Caki2 (cell line): ENCODE measurements at regions not wholly inside any gene's neighbourhood (a gene's known extent, or its start where the extent isn't known, plus 50 kb on each side); places are given as distances from the start of the nearest gene placed in this dataset.
A peak's percentile ranks its signal among the peaks of the same experiment; 100 is the strongest.

ENCODE experiments used
- DNase-seq: peaks from one replicate; pipeline ENCODE4 v3.0.0-alpha.2; 2015; ENCODE audit warnings: low read depth
- in situ Hi-C: cut with HindIII; loops from 2 replicates; pipeline ENCODE4 v1.10.0; 2016; ENCODE audit warnings: low sequenced_read_pairs, low pct_unique_long_range_greater_than_20kb, mixed read lengths

- in situ Hi-C loops, result no loop called here
- DNase-seq, result no peak
These were observed 2882.5 kb downstream of the PCDH9 start for GRCh38 chr13:64347664-64348063.

- DNase-seq, result no peak
- in situ Hi-C loops, result no loop called here
These were observed 2890.6 kb downstream of the PCDH9 start for GRCh38 chr13:64339373-64340063.

- no peak for DNase-seq
- in situ Hi-C loops, result no loop called here
These were observed 2891.5 kb downstream of the PCDH9 start for GRCh38 chr13:64338671-64339070.

- DNase-seq, result no peak
- in situ Hi-C loops, result no loop called here
These were observed 2896.2 kb downstream of the PCDH9 start for GRCh38 chr13:64333888-64334287.

GRCh38 chr13:64332048-64332447 is 2898.1 kb downstream of the PCDH9 start:
- in situ Hi-C loops, result no loop called here
- DNase-seq, result peak; percentile 16

GRCh38 chr13:64327505-64328194 is 2902.5 kb downstream of the PCDH9 start:
- in situ Hi-C loops, result no loop called here

GRCh38 chr13:64314331-64314730 is 2898.7 kb upstream of the PCDH20 start:
- in situ Hi-C loops, result no loop called here
- DNase-seq, result no peak

More at GRCh38 chr13:64327505-64328194, 2902.5 kb downstream of the PCDH9 start:
- DNase-seq, result no peak

- in situ Hi-C loops, result no loop called here
- DNase-seq, result no peak
These were observed 2896.3 kb upstream of the PCDH20 start for GRCh38 chr13:64311948-64312347.

GRCh38 chr13:64311112-64311511 is 2895.5 kb upstream of the PCDH20 start:
- DNase-seq, result no peak
- in situ Hi-C loops, result no loop called here

GRCh38 chr13:64305246-64305645 is 2889.6 kb upstream of the PCDH20 start:
- DNase-seq, result no peak
- in situ Hi-C loops, result no loop called here

- in situ Hi-C loops, result no loop called here
- no peak for DNase-seq
These were observed 2884.6 kb upstream of the PCDH20 start for GRCh38 chr13:64300239-64300638.

GRCh38 chr13:64293923-64294322 is 2878.3 kb upstream of the PCDH20 start:
- in situ Hi-C loops, result no loop called here

GRCh38 chr13:64289702-64290101 is 2874.1 kb upstream of the PCDH20 start:
- DNase-seq, result no peak
- in situ Hi-C loops, result no loop called here

More at GRCh38 chr13:64293923-64294322, 2878.3 kb upstream of the PCDH20 start:
- DNase-seq, result no peak

- DNase-seq, result no peak
- in situ Hi-C loops, result no loop called here
These were observed 2868.3 kb upstream of the PCDH20 start for GRCh38 chr13:64283926-64284325.

- in situ Hi-C loops, result no loop called here
- DNase-seq, result no peak
These were observed 2862.8 kb upstream of the PCDH20 start for GRCh38 chr13:64278493-64278892.

GRCh38 chr13:64277097-64277496 is 2861.4 kb upstream of the PCDH20 start:
- in situ Hi-C loops, result no loop called here
- no peak for DNase-seq

GRCh38 chr13:64276232-64276631 is 2860.6 kb upstream of the PCDH20 start:
- in situ Hi-C loops, result no loop called here
- no peak for DNase-seq

GRCh38 chr13:64274481-64275217 is 2859.0 kb upstream of the PCDH20 start:
- no peak for DNase-seq
- in situ Hi-C loops, result no loop called here

GRCh38 chr13:64273780-64274179 is 2858.1 kb upstream of the PCDH20 start:
- in situ Hi-C loops, result no loop called here

More at GRCh38 chr13:64273780-64274179, 2858.1 kb upstream of the PCDH20 start:
- no peak for DNase-seq
